ENCODE measurements at regions not wholly inside any gene's neighbourhood (a gene's known extent, or its start where the extent isn't known, plus 50 kb on each side); places are given as distances from the start of the nearest gene placed in this dataset.

- no peaks in the 10 kb centered on the region for H3K4me1 Mint-ChIP-seq (ENCODE audit: low read depth)
- H3K9me3 Mint-ChIP-seq (ENCODE audit: low read depth) = peaks cover 11% of the 10 kb centered on the region
- no peak for DNase-seq (ENCODE audit: low spot score)
- no peak overlapping the region for H3K27ac Mint-ChIP-seq (ENCODE audit: unreplicated experiment)
- H3K36me3 Mint-ChIP-seq (ENCODE audit: low read depth) = peaks cover 2% of the 10 kb centered on the region
- H3K27me3 Mint-ChIP-seq (ENCODE audit: low read depth) = peaks cover 10% of the 10 kb centered on the region
- no peak overlapping the region for H3K4me3 Mint-ChIP-seq (ENCODE audit: unreplicated experiment)
- no peak for TF ChIP-seq CTCF (IDR thresholded peaks at IDR 0.05)
Observed at GRCh38 chr15:58274885-58275284, 136.7 kb downstream of the AQP9 start.

GRCh38 chr15:58275785-58276184 lies 137.6 kb downstream of the AQP9 start:
- DNase-seq (ENCODE audit: low spot score) = no peak
- H3K36me3 Mint-ChIP-seq (ENCODE audit: low read depth) = peaks cover 2% of the 10 kb centered on the region
- peaks cover 10% of the 10 kb centered on the region for H3K27me3 Mint-ChIP-seq (ENCODE audit: low read depth)
- no peak overlapping the region for H3K4me3 Mint-ChIP-seq (ENCODE audit: unreplicated experiment)
- H3K4me1 Mint-ChIP-seq (ENCODE audit: low read depth) = no peaks in the 10 kb centered on the region
- no peak overlapping the region for H3K27ac Mint-ChIP-seq (ENCODE audit: unreplicated experiment)
- peaks cover 8% of the 10 kb centered on the region for H3K9me3 Mint-ChIP-seq (ENCODE audit: low read depth)
- no peak for TF ChIP-seq CTCF (IDR thresholded peaks at IDR 0.05)

- H3K27me3 Mint-ChIP-seq (ENCODE audit: low read depth) = peaks cover 10% of the 10 kb centered on the region
- H3K4me3 Mint-ChIP-seq (ENCODE audit: unreplicated experiment) = no peak overlapping the region
- no peaks in the 10 kb centered on the region for H3K36me3 Mint-ChIP-seq (ENCODE audit: low read depth)
- TF ChIP-seq CTCF (IDR thresholded peaks at IDR 0.05) = no peak
- no peak for DNase-seq (ENCODE audit: low spot score)
- H3K4me1 Mint-ChIP-seq (ENCODE audit: low read depth) = no peaks in the 10 kb centered on the region
- no peak overlapping the region for H3K27ac Mint-ChIP-seq (ENCODE audit: unreplicated experiment)
- no peaks in the 10 kb centered on the region for H3K9me3 Mint-ChIP-seq (ENCODE audit: low read depth)
Observed at GRCh38 chr15:58276924-58277323, 138.7 kb downstream of the AQP9 start.

- H3K9me3 Mint-ChIP-seq (ENCODE audit: low read depth) = no peaks in the 10 kb centered on the region
- no peaks in the 10 kb centered on the region for H3K4me1 Mint-ChIP-seq (ENCODE audit: low read depth)
- no peak overlapping the region for H3K4me3 Mint-ChIP-seq (ENCODE audit: unreplicated experiment)
- no peak for TF ChIP-seq CTCF (IDR thresholded peaks at IDR 0.05)
- no peak for DNase-seq (ENCODE audit: low spot score)
- H3K27ac Mint-ChIP-seq (ENCODE audit: unreplicated experiment) = no peak overlapping the region
- H3K36me3 Mint-ChIP-seq (ENCODE audit: low read depth) = no peaks in the 10 kb centered on the region
- H3K27me3 Mint-ChIP-seq (ENCODE audit: low read depth) = peaks cover 10% of the 10 kb centered on the region
Observed at GRCh38 chr15:58277333-58277732, 139.2 kb downstream of the AQP9 start.

- Mint-ChIP-seq H3K27me3 (ENCODE audit: low read depth) (peaks cover 10% of the 10 kb centered on the region), H3K9me3 (ENCODE audit: low read depth) (no peaks in the 10 kb centered on the region), H3K36me3 (ENCODE audit: low read depth) (no peaks in the 10 kb centered on the region), H3K4me3 (ENCODE audit: unreplicated experiment) (no peak overlapping the region), H3K27ac (ENCODE audit: unreplicated experiment) (no peak overlapping the region), H3K4me1 (ENCODE audit: low read depth) (no peaks in the 10 kb centered on the region)
- TF ChIP-seq CTCF (IDR thresholded peaks at IDR 0.05) = no peak
- DNase-seq (ENCODE audit: low spot score) = no peak
Observed at GRCh38 chr15:58279106-58279505, 140.9 kb downstream of the AQP9 start.

All from chondrocyte (in vitro differentiated cells).